LNCAP (cell line): ENCODE measurements at regions not wholly inside any gene's neighbourhood (a gene's known extent, or its start where the extent isn't known, plus 50 kb on each side); places are given as distances from the start of the nearest gene placed in this dataset.

Experiments
- CTCF ChIP-seq: fragments of 450-650 bp; IDR thresholded peaks from 2 replicates; pipeline ENCODE4 v1.5.1; 2017; ENCODE audit warnings: mild to moderate bottlenecking

- TF ChIP-seq CTCF: peak; percentile 90
These were observed 368.4 kb upstream of the CCNH start for GRCh38 chr5:87780831-87781760.

- TF ChIP-seq CTCF: no peak
These were observed 366.1 kb upstream of the CCNH start for GRCh38 chr5:87778876-87779275.

DNA sequence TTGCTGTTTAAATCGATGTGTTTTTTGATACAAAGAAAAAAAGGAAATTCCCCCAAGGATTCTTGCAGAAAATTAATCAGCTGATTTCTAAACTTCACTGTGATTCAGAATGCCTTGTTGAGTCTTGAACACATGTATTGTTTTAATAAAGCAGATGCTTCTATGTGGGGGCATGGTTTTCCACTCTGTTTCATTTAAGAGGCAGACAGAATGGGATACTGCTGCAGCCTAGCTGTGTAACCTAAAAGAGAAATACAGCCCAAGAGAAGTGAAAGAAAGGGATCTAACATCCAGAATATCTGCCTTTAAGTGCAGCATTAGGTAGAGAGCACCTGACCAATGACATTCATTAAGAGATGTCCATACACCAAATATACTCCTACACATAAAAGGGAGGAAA lies 365.1 kb upstream of the CCNH start:
- TF ChIP-seq CTCF: no peak

GRCh38 chr5:87776785-87777184 lies 364.1 kb upstream of the CCNH start:
- TF ChIP-seq CTCF: no peak

GRCh38 chr5:87775228-87775627 lies 362.5 kb upstream of the CCNH start:
- no peak for TF ChIP-seq CTCF

GRCh38 chr5:87774804-87775203 lies 362.1 kb upstream of the CCNH start:
- TF ChIP-seq CTCF: no peak

DNA sequence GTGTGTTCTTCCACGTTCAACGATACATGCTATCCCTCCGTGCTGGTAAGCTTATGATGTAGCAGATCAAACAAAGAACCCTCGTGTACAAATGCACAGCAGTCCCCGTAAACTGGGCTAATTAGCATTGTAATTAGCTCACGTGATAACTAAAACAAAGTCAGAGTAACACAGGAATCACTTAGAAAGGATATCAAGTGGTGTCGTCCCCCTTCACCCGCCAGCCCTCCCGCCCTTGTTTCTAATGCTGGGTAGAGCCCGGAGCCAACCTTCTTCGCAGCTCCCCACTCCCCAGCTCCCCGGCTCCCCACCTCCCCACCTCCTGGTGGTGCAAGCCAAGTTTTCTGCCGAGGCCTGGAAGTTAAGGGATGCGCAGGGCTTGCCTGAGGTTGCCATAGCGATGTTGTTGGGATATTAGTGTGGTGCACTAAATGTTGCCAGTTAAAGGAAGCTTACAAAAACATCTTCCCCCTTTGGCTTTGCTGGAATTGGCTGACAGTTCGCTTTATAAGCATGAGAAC lies 357.9 kb upstream of the CCNH start:
- no peak for TF ChIP-seq CTCF
